ENCODE measurements at regions not wholly inside any gene's neighbourhood (a gene's known extent, or its start where the extent isn't known, plus 50 kb on each side); places are given as distances from the start of the nearest gene placed in this dataset.

- Histone ChIP-seq H2AFZ (ENCODE audit: low read depth, low read length, poor library complexity, severe bottlenecking) (no peak overlapping the region), H3K36me3 (ENCODE audit: control insufficient read depth in 1 of 2, insufficient read depth in 2 of 2, low read length in 2 of 2) (no peaks in the 10 kb centered on the region), H3K4me3 (replicated peaks in 1 of 2; ENCODE audit: low read depth in 1 of 2, low read length in 2 of 2) (no peak overlapping the region), H3K4me2 (ENCODE audit: low read length) (no peak overlapping the region), H3K9me2 (ENCODE audit: insufficient read depth) (no peaks in the 10 kb centered on the region), H4K20me1 (ENCODE audit: insufficient read depth) (no peaks in the 10 kb centered on the region), H3K27ac (ENCODE audit: low read depth, low read length) (no peak overlapping the region), H3K4me1 (ENCODE audit: control insufficient read depth in 1 of 2, insufficient read depth in 2 of 2, low read length in 2 of 2) (no peaks in the 10 kb centered on the region), H3K27me3 (ENCODE audit: insufficient read depth, low read length) (no peaks in the 10 kb centered on the region), H3K79me2 (ENCODE audit: insufficient read depth, low read length) (no peaks in the 10 kb centered on the region), H3K9me3 (ENCODE audit: control insufficient read depth in 1 of 2, insufficient read depth in 1 of 2, low read depth in 1 of 2, low read length in 2 of 2) (peaks cover 0 to 31% of the 10 kb centered on the region in 2 experiments; a peak in 2 of 4 replicates), H3K9ac (ENCODE audit: low read length) (no peak overlapping the region)
- ChIA-PET CTCF (no interaction called here), POLR2A (no interaction called here), RAD21 (ENCODE audit: low non-redundant PET in 1 of 2, low total read pairs in 2 of 2, uncharacterized antibody in 2 of 2, unreplicated experiment in 2 of 2) (no interaction called here)
- TF ChIP-seq POLR2AphosphoS5 (IDR thresholded peaks at IDR 0.05; ENCODE audit: low read depth, low read length) = no peak
- no peak for TF ChIP-seq SRF (IDR thresholded peaks at IDR 0.05; ENCODE audit: low read depth)
- TF ChIP-seq TCF7L2 (IDR thresholded peaks at IDR 0.05; ENCODE audit: borderline replicate concordance, extremely low read depth, insufficient read depth, insufficient read length) = no peak
- no peak for TF ChIP-seq MAX (IDR thresholded peaks at IDR 0.05)
- TF ChIP-seq ZFX (IDR thresholded peaks at IDR 0.05) = no peak
- TF ChIP-seq ELF1 (IDR thresholded peaks at IDR 0.05; ENCODE audit: borderline replicate concordance, low read depth) = no peak
- TF ChIP-seq CTCF (IDR thresholded peaks at IDR 0.05 in 2 of 3, conservative IDR thresholded peaks at IDR 0.05 in 1 of 3; ENCODE audit: borderline replicate concordance in 1 of 3, insufficient read depth in 1 of 3, low read depth in 2 of 3, low read length in 2 of 3) = no peak
- no peak for TF ChIP-seq ZBTB33 (IDR thresholded peaks at IDR 0.05; ENCODE audit: extremely low read depth, insufficient replicate concordance, low read length)
- no TSS peak for BruUV-seq (replicated peaks)
- intact Hi-C loops (cut with micrococcal nuclease) = no loop called here
- DNase-seq (ENCODE audit: low read depth, low spot score) = no peak
- no peak for ATAC-seq
Observed at GRCh38 chr11:37908219-37908548, 1310.1 kb upstream of the RAG2 start.
